ENCODE measurements at regions not wholly inside any gene's neighbourhood (a gene's known extent, or its start where the extent isn't known, plus 50 kb on each side); places are given as distances from the start of the nearest gene placed in this dataset.
"Not testable (repeated sequence)": the region's sequence is repeated elsewhere in the genome, so short reads cannot be mapped to it uniquely, and the experiment has no call there.

DNA sequence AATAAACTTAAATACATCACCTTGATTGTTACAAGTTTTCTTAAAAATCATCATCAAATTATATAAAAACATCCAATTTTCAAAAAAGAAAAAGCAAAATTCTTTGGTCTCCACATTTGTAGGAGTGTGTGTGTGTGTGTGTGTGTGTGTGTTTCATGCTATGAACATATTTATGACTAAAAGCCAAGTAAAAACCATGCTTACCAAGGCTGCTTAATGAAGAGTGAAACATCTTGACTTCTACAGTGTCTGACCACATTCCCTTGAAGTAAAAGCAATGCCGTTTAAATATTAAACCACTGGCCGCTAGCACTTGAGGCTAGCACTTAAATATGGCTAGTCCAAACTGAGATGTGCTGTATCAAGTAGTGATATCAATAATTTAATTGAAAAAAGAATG lies 549.1 kb upstream of the CCNG1 start:
- Histone ChIP-seq H3K4me1 (ENCODE audit: insufficient read depth, low read length) (no peaks in the 10 kb centered on the region), H3K9me3 (ENCODE audit: low read length) (no peaks in the 10 kb centered on the region), H2AFZ (ENCODE audit: low read depth, low read length) (no peak overlapping the region), H3K4me3 (ENCODE audit: low read length) (no peak overlapping the region), H3K36me3 (ENCODE audit: insufficient read depth, low read length) (no peaks in the 10 kb centered on the region), H3K27me3 (ENCODE audit: insufficient read depth, low read length) (no peaks in the 10 kb centered on the region)

DNA sequence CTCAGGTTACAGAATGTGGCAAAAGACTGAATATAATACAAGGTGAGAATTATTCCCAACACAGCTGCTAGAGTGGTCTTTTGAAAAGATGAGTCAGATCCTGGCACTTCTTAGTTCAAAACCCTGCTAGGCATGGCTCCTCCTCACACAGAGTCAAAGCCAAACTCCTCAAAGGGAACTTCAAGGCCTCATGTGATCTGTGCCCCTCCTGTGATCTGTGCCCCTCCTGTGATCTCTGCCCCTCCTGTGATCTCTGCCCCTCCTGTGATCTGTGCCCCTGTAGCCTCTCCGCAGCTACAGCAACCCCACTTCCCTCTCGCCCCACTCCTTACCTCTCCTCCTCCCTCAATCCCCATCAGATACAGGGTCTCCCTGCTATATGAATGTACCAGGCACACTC lies 525.5 kb upstream of the CCNG1 start:
- no peaks in the 10 kb centered on the region for H3K36me3 ChIP-seq (ENCODE audit: insufficient read depth, low read length)
- no peaks in the 10 kb centered on the region for H3K27me3 ChIP-seq (ENCODE audit: insufficient read depth, low read length)
- no peak overlapping the region for H2AFZ ChIP-seq (ENCODE audit: low read depth, low read length)
- H3K9me3 ChIP-seq (ENCODE audit: low read length) = no peaks in the 10 kb centered on the region
- no peaks in the 10 kb centered on the region for H3K4me1 ChIP-seq (ENCODE audit: insufficient read depth, low read length)
- H3K4me3 ChIP-seq (ENCODE audit: low read length) = no peak overlapping the region

DNA sequence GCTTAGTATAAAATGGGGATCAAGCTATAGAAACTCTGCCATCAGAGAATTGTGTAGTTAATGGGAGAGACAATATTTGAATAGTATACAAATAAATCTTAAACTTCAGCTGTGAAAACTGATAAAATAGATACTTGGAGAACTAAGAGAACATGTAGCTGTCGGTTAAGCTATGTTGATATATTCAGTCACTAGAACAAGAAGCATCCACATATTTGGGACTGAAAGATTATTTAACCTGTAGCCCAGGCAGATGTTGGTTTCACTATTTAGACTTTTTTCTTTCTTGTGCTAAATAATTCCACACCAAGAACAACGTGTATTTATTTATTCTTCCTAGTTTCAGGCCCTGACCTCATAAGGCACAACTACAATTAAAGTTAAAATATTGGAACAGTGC lies 521.0 kb upstream of the CCNG1 start:
- no peaks in the 10 kb centered on the region for H3K4me1 ChIP-seq (ENCODE audit: insufficient read depth, low read length)
- no peaks in the 10 kb centered on the region for H3K36me3 ChIP-seq (ENCODE audit: insufficient read depth, low read length)
- H3K27me3 ChIP-seq (ENCODE audit: insufficient read depth, low read length) = no peaks in the 10 kb centered on the region
- no peak overlapping the region for H2AFZ ChIP-seq (ENCODE audit: low read depth, low read length)
- no peaks in the 10 kb centered on the region for H3K9me3 ChIP-seq (ENCODE audit: low read length)
- no peak overlapping the region for H3K4me3 ChIP-seq (ENCODE audit: low read length)

DNA sequence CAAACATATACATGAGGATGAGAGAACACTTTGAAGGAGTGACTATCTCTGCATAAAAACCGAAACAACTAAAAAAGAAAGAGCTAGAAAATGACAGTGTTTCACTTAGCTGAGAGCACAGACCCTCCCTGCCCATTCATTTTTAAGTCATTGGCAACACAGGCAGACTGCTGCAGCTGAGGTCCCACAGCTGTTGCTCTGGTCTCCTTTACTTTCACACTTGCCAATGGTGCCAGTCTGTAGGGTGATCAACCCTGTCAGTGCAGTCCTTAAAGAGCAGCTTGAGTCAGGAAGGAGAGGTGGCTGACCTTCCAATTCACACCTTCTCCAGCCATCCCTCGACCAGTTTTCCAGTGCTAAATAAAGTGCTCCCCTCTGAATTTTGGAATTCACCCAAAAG lies 508.3 kb upstream of the CCNG1 start:
- no peak overlapping the region for H3K4me3 ChIP-seq (ENCODE audit: low read length)
- no peak overlapping the region for H2AFZ ChIP-seq (ENCODE audit: low read depth, low read length)
- H3K4me1 ChIP-seq (ENCODE audit: insufficient read depth, low read length) = no peaks in the 10 kb centered on the region
- no peaks in the 10 kb centered on the region for H3K36me3 ChIP-seq (ENCODE audit: insufficient read depth, low read length)
- H3K9me3 ChIP-seq (ENCODE audit: low read length) = no peaks in the 10 kb centered on the region
- H3K27me3 ChIP-seq (ENCODE audit: insufficient read depth, low read length) = no peaks in the 10 kb centered on the region

DNA sequence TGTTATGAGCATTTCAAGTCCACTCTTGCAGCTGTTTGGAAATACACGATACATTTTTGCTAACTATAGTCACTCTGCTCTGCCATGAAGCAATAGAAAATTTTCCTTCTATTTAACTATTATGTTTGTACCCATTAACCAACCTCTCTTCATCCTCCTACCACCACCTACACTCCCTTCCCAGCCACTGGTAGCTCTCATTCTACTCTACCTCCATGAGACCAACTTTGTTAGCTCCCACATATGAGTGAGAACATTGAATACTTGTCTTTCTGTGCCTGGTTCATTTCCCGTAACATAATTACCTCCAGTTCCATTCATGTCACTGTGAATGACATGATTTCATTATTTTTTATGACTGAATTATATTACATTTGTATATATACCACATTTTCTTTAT lies 505.9 kb upstream of the CCNG1 start:
- no peaks in the 10 kb centered on the region for H3K4me1 ChIP-seq (ENCODE audit: insufficient read depth, low read length)
- no peaks in the 10 kb centered on the region for H3K36me3 ChIP-seq (ENCODE audit: insufficient read depth, low read length)
- H3K9me3 ChIP-seq (ENCODE audit: low read length) = no peaks in the 10 kb centered on the region
- H2AFZ ChIP-seq (ENCODE audit: low read depth, low read length) = no peak overlapping the region
- H3K4me3 ChIP-seq (ENCODE audit: low read length) = no peak overlapping the region
- H3K27me3 ChIP-seq (ENCODE audit: insufficient read depth, low read length) = no peaks in the 10 kb centered on the region

DNA sequence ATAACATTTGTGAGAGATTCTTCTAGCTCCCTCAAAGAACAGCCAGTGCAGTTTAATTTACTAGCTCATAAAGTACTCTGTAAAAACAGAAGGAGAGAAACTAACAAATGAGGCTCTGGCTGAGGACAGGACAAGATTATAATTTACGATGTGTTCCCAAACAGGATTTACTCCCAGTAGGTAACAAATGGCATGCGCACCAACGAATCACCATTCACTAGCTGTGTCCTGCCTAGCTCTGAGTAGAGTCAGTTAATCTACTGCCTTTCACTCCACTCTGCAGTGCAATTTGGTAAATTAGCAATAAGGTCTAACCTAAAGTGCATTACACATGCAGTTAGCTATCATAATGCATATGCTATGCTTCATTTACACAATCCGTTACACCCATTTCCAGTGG lies 497.4 kb upstream of the CCNG1 start:
- H3K36me3 ChIP-seq (ENCODE audit: insufficient read depth, low read length) = no peaks in the 10 kb centered on the region
- no peaks in the 10 kb centered on the region for H3K9me3 ChIP-seq (ENCODE audit: low read length)
- no peak overlapping the region for H3K4me3 ChIP-seq (ENCODE audit: low read length)
- no peaks in the 10 kb centered on the region for H3K4me1 ChIP-seq (ENCODE audit: insufficient read depth, low read length)
- no peaks in the 10 kb centered on the region for H3K27me3 ChIP-seq (ENCODE audit: insufficient read depth, low read length)
- no peak overlapping the region for H2AFZ ChIP-seq (ENCODE audit: low read depth, low read length)

DNA sequence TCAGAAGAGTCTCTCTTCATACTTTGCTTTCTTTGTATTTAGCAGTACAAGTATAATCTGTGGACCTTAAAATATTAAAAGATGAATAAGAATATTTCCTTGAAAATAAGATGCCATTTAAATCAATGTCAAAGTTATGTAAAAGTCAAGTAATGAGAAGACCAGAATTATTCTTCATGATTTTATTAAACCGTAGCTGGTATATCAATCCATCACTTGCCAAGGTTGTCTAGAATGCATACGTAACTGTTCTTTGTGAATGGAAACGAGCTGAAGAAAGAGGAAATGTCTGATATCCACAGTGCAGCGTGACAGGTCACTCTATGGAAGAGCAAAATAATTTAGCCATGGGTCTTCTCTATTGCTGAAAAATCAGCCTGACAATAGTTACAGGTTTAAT lies 488.7 kb upstream of the CCNG1 start:
- no peaks in the 10 kb centered on the region for H3K9me3 ChIP-seq (ENCODE audit: low read length)
- H3K36me3 ChIP-seq (ENCODE audit: insufficient read depth, low read length) = no peaks in the 10 kb centered on the region
- H2AFZ ChIP-seq (ENCODE audit: low read depth, low read length) = no peak overlapping the region
- no peak overlapping the region for H3K4me3 ChIP-seq (ENCODE audit: low read length)
- H3K27me3 ChIP-seq (ENCODE audit: insufficient read depth, low read length) = no peaks in the 10 kb centered on the region
- H3K4me1 ChIP-seq (ENCODE audit: insufficient read depth, low read length) = no peaks in the 10 kb centered on the region

DNA sequence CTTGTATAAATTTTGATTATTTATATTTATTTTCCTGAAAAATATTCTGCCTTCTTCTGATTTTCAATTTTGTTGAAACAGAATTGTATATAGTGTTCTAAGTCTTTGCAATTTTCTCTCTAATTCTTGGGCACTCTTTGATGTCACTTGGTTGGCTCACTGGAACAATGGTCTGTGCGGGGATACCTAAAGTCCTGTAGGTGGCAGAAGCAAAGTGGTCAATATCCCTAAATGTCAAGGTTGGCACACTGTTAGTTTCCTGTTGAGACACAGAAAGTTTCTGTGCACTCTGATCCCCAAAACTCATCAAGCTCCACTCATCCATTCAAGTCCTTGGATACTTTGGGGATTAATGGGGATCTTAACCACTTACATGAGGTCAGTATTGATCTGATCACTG lies 480.8 kb upstream of the CCNG1 start:
- H3K36me3 ChIP-seq (ENCODE audit: insufficient read depth, low read length) = no peaks in the 10 kb centered on the region
- no peaks in the 10 kb centered on the region for H3K4me1 ChIP-seq (ENCODE audit: insufficient read depth, low read length)

DNA sequence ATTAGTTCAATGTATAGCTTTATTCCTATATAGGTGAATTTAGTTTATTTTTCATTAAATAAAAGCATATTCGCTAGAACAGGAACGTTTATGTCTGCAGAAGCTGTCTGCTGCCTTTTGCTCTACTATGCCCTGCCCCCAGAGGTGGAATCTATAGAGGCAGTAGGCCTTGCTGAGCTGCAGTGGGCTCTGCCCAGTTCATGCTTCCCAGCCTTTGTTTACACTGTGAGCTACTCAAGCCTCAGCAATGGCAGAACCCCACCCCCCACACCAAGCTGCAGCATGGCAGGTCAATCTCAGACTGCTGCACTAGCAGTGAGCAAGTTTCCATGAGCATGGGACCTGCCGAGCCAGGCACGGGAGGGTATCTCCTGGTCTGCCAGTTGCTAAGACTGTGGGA lies 473.3 kb upstream of the CCNG1 start:
- H2AFZ ChIP-seq (ENCODE audit: low read depth, low read length); H3K36me3 ChIP-seq (ENCODE audit: insufficient read depth, low read length); H3K9me3 ChIP-seq (ENCODE audit: low read length); H3K27me3 ChIP-seq (ENCODE audit: insufficient read depth, low read length); H3K4me1 ChIP-seq (ENCODE audit: insufficient read depth, low read length); H3K4me3 ChIP-seq (ENCODE audit: low read length): not testable (repeated sequence)

More for the DNA sequence above, 480.8 kb upstream of the CCNG1 start:
- no peak overlapping the region for H2AFZ ChIP-seq (ENCODE audit: low read depth, low read length)
- no peaks in the 10 kb centered on the region for H3K27me3 ChIP-seq (ENCODE audit: insufficient read depth, low read length)
- no peak overlapping the region for H3K4me3 ChIP-seq (ENCODE audit: low read length)
- no peaks in the 10 kb centered on the region for H3K9me3 ChIP-seq (ENCODE audit: low read length)

DNA sequence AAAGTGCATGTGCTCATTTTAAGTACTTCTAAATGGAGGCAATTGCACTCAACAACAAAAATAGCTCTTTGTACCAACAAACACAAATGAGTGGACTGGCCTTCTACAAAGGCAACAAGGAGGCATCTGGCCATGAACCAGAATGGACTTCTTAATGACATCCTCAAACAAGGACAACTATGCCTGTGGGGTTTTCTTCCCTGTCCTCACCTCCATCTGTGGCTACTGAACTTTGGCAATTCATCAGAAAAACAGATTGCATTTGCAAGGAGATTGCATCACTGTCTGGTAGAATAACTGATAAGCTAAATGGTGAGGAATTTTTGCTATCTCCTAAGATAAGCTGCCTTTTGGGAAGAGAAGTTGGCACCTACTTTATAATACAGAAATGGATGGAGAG lies 447.3 kb upstream of the CCNG1 start:
- Histone ChIP-seq H3K36me3 (ENCODE audit: insufficient read depth, low read length) (no peaks in the 10 kb centered on the region), H3K27me3 (ENCODE audit: insufficient read depth, low read length) (no peaks in the 10 kb centered on the region), H3K9me3 (ENCODE audit: low read length) (no peaks in the 10 kb centered on the region), H3K4me1 (ENCODE audit: insufficient read depth, low read length) (no peaks in the 10 kb centered on the region), H2AFZ (ENCODE audit: low read depth, low read length) (no peak overlapping the region), H3K4me3 (ENCODE audit: low read length) (no peak overlapping the region)

DNA sequence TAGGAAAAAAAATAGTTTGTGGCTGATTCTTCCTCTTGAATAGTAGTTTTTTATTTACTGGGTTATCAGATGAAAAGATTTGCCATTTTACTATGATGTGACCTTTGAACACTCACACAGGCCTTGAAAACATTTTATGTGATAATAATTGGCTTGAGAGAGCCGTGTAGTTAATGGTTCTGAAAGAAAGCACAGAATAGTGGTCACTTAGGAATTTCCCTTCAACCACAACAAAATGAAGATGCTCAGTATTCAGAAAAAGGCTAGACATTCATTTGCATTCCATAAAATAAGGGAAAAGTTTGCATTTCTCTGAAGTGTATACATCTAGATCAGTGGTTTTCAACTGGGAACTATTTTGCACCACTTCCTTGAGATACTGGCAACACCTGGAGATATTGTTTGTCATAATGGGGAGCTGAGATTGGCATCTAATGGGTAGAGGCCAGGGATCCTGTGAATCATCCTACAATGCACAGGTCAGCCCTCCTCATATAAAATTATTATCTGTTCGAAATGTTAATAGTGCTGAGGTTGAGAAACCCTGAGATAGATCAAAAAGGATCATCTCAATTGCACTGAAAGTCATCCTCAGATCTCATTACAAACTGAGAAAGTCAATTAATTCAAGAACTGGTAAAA lies 446.4 kb upstream of the CCNG1 start:
- H3K9me3 ChIP-seq (ENCODE audit: low read length) = no peaks in the 10 kb centered on the region
- no peaks in the 10 kb centered on the region for H3K4me1 ChIP-seq (ENCODE audit: insufficient read depth, low read length)
- no peaks in the 10 kb centered on the region for H3K36me3 ChIP-seq (ENCODE audit: insufficient read depth, low read length)
- H3K27me3 ChIP-seq (ENCODE audit: insufficient read depth, low read length) = no peaks in the 10 kb centered on the region
- H2AFZ ChIP-seq (ENCODE audit: low read depth, low read length) = no peak overlapping the region
- no peak overlapping the region for H3K4me3 ChIP-seq (ENCODE audit: low read length)

DNA sequence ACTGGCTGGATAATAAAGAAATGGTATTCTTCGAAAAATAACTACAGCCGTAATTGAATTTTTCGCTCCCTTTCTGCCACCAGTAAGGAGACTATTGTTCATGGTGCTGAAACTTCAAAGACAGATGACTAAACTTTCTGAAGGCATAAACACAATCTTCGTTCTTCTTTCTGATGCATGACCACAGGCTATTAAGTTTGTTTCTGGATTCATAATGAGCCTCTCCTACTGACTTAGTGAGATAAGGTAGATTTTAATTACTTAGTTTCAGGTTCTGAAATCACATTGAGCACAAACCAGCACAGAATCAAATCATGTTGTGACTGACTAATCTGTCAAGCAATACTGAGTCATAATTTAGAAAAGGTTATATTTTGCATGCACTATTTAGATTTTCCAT lies 441.8 kb upstream of the CCNG1 start:
- H2AFZ ChIP-seq (ENCODE audit: low read depth, low read length) = no peak overlapping the region
- no peak overlapping the region for H3K4me3 ChIP-seq (ENCODE audit: low read length)
- H3K27me3 ChIP-seq (ENCODE audit: insufficient read depth, low read length) = no peaks in the 10 kb centered on the region
- H3K9me3 ChIP-seq (ENCODE audit: low read length) = no peaks in the 10 kb centered on the region
- no peaks in the 10 kb centered on the region for H3K36me3 ChIP-seq (ENCODE audit: insufficient read depth, low read length)
- H3K4me1 ChIP-seq (ENCODE audit: insufficient read depth, low read length) = no peaks in the 10 kb centered on the region

DNA sequence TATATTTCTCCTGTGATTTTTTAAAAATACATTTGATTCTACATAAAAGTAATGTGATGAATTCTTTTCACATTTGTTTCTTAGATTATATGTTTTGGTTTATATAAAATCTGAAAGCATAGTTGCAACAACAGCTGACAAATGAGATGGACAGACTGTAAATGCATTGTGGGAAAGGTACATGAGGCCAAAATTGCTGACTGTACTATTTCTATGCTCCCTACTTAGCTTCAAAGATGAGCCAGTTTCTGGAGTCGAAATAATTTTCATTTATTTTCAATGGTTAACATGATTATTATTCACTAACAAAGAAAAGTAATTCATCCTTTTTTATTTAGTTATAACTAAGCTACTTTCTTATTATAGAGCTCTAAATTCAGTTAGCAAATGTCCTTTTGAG lies 441.3 kb upstream of the CCNG1 start:
- Histone ChIP-seq H2AFZ (ENCODE audit: low read depth, low read length) (no peak overlapping the region), H3K4me1 (ENCODE audit: insufficient read depth, low read length) (no peaks in the 10 kb centered on the region), H3K9me3 (ENCODE audit: low read length) (no peaks in the 10 kb centered on the region), H3K36me3 (ENCODE audit: insufficient read depth, low read length) (no peaks in the 10 kb centered on the region), H3K4me3 (ENCODE audit: low read length) (no peak overlapping the region), H3K27me3 (ENCODE audit: insufficient read depth, low read length) (no peaks in the 10 kb centered on the region)

DNA sequence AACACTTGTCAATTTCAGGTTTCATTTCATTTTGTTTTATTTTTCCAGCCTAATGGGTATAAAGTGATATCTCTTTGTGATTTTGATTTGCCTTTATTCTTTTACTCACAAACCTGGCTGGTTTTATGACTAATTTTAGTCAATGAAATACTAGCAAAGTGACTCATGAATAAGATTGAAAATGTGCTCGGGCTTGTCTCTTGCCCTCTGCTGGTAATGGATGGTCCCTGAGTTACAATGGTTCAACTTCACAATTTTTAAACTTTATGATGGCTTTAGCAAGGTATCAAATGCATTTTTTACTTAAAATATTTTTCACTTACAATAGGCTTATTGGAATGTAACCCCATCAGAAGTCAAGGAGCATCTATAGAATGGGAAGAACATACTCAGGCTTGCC lies 431.4 kb upstream of the CCNG1 start:
- H3K36me3 ChIP-seq (ENCODE audit: insufficient read depth, low read length) = no peaks in the 10 kb centered on the region

More for the DNA sequence above, 431.4 kb upstream of the CCNG1 start:
- H3K4me1 ChIP-seq (ENCODE audit: insufficient read depth, low read length) = no peaks in the 10 kb centered on the region
- no peaks in the 10 kb centered on the region for H3K27me3 ChIP-seq (ENCODE audit: insufficient read depth, low read length)
- H3K4me3 ChIP-seq (ENCODE audit: low read length) = no peak overlapping the region
- no peak overlapping the region for H2AFZ ChIP-seq (ENCODE audit: low read depth, low read length)
- H3K9me3 ChIP-seq (ENCODE audit: low read length) = no peaks in the 10 kb centered on the region

Measured in neuron (in vitro differentiated cells).